ENCODE measurements at regions not wholly inside any gene's neighbourhood (a gene's known extent, or its start where the extent isn't known, plus 50 kb on each side); places are given as distances from the start of the nearest gene placed in this dataset.
"Not testable (repeated sequence)": the region's sequence is repeated elsewhere in the genome, so short reads cannot be mapped to it uniquely, and the experiment has no call there.

DNA sequence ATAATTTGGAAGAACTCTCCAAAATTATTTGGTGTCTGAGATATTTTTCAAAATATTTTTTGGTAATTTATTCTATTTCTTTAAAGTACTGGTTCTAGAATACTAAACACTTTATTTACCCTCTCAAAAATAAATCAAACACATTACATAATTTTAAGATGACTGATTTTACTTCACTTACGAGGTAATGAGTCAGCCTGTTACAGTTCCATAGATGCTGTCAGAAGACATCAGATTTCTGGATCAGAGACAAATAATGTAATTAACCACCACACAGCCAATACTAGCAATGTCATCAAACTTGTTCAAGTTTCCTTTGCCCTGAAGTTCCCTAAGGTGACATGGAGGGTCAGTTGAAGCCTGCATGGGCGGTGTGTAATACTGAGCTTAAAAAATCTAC is 106.1 kb upstream of the CDH9 start:
- in situ Hi-C loops (cut with HindIII; ENCODE audit: low pct_ligation_motif_present, low sequenced_read_pairs), result no loop called here
- Histone ChIP-seq H3K27me3 (replicated peaks) (no peaks in the 10 kb centered on the region), H3K27ac (no peak overlapping the region), H3K36me3 (replicated peaks) (no peaks in the 10 kb centered on the region), H3K4me3 (ENCODE audit: low read depth, low read length) (no peak overlapping the region)
- TF ChIP-seq, protein P1, sequence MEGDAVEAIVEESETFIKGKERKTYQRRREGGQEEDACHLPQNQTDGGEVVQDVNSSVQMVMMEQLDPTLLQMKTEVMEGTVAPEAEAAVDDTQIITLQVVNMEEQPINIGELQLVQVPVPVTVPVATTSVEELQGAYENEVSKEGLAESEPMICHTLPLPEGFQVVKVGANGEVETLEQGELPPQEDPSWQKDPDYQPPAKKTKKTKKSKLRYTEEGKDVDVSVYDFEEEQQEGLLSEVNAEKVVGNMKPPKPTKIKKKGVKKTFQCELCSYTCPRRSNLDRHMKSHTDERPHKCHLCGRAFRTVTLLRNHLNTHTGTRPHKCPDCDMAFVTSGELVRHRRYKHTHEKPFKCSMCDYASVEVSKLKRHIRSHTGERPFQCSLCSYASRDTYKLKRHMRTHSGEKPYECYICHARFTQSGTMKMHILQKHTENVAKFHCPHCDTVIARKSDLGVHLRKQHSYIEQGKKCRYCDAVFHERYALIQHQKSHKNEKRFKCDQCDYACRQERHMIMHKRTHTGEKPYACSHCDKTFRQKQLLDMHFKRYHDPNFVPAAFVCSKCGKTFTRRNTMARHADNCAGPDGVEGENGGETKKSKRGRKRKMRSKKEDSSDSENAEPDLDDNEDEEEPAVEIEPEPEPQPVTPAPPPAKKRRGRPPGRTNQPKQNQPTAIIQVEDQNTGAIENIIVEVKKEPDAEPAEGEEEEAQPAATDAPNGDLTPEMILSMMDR (IDR thresholded peaks at IDR 0.05; ENCODE audit: low read depth, low read length, missing control alignments), result no peak
- no peak for DNase-seq

DNA sequence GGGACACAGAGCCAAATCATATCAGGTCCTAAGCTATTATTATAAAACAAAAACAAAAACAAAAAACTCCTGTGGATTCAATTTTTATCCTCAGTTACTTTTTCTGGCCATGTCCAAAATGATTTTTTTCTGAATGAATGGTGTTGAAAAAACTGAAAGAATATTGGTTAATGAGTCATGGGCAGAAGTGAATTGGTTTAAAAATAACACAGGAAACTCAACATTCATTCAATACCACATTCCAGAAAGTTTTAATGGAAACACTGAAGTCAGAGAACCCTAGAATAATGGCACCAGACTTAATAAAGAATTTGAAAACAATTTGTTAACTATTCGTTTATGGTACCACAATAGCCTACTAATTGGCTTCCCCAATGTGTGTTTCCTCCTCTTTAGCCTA is 102.4 kb upstream of the CDH9 start:
- H3K36me3 ChIP-seq (replicated peaks), result no peaks in the 10 kb centered on the region
- DNase-seq, result no peak
- in situ Hi-C loops (cut with HindIII; ENCODE audit: low pct_ligation_motif_present, low sequenced_read_pairs), result no loop called here
- no peaks in the 10 kb centered on the region for H3K27me3 ChIP-seq (replicated peaks)
- no peak overlapping the region for H3K27ac ChIP-seq
- TF ChIP-seq, protein P1 (IDR thresholded peaks at IDR 0.05; ENCODE audit: low read depth, low read length, missing control alignments), result no peak
- no peak overlapping the region for H3K4me3 ChIP-seq (ENCODE audit: low read depth, low read length)

DNA sequence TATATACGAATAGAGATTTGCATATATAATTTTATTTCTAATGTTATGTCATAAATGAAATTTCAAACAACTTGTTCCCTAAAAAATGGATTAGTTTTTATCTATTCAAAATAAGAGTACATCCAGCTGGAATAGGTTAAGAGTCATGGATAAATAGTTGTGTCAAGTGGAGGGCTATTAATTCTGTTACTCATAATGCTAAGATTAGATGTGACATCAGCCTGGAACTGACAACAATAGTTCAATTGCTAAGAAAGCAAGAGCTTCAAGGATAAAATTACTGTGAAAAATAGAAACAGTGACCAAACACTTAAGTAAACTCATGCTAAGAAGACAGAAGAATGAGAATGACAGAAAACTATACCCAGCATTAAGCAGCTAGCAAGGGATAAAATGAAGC is 92.2 kb upstream of the CDH9 start:
- no peak overlapping the region for H3K27ac ChIP-seq
- no peak for DNase-seq
- no peaks in the 10 kb centered on the region for H3K36me3 ChIP-seq (replicated peaks)
- H3K27me3 ChIP-seq (replicated peaks), result no peaks in the 10 kb centered on the region
- no peak overlapping the region for H3K4me3 ChIP-seq (ENCODE audit: low read depth, low read length)
- in situ Hi-C loops (cut with HindIII; ENCODE audit: low pct_ligation_motif_present, low sequenced_read_pairs), result no loop called here
- TF ChIP-seq, protein P1 (IDR thresholded peaks at IDR 0.05; ENCODE audit: low read depth, low read length, missing control alignments), result no peak

DNA sequence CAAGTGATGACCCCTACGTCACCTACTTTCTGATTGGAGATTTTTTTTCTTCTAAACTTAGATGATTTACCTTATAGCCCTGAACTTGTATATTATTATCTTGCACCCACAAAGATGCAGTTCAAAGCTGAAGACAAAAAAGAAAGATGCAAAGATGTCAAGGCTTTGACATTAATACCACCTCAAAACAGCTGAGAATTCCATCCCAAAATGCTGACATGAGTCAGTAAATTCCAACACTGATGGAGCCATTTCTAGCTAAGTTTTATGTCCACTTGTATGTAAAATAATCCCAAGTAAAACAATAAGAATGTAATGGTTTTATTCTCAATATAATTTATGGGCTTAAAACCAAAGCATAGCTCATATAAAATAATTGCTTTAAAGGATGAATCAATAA is 91.5 kb upstream of the CDH9 start:
- TF ChIP-seq, protein P1 (IDR thresholded peaks at IDR 0.05; ENCODE audit: low read depth, low read length, missing control alignments), result no peak
- H3K27me3 ChIP-seq (replicated peaks), result no peaks in the 10 kb centered on the region
- no peak overlapping the region for H3K4me3 ChIP-seq (ENCODE audit: low read depth, low read length)
- H3K27ac ChIP-seq, result no peak overlapping the region
- no peak for DNase-seq
- no peaks in the 10 kb centered on the region for H3K36me3 ChIP-seq (replicated peaks)
- in situ Hi-C loops (cut with HindIII; ENCODE audit: low pct_ligation_motif_present, low sequenced_read_pairs), result no loop called here

DNA sequence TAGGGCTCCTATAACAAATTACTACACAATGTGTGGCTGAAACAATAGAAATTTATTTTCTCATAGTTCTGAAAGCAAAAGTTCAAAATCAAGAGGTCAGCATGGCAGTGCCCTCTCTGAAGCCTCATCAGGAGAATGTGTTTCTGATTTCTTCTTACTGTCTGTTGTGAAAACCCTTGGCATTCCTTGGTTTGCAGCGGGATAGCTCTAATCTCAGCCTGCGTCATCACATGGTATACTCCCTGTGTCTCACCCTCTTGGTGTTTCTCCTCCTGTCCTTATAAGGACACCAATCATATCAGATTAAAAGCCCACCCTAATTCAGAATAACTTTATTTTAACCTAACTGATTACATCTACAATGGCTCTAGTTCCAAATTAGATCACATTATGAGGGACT is 87.5 kb upstream of the CDH9 start:
- DNase-seq, result peak; percentile 75
- H3K4me3 ChIP-seq (ENCODE audit: low read depth, low read length), result no peak overlapping the region
- TF ChIP-seq, protein P1 (IDR thresholded peaks at IDR 0.05; ENCODE audit: low read depth, low read length, missing control alignments), result no peak
- in situ Hi-C loops (cut with HindIII; ENCODE audit: low pct_ligation_motif_present, low sequenced_read_pairs), result no loop called here
- no peaks in the 10 kb centered on the region for H3K36me3 ChIP-seq (replicated peaks)
- H3K27me3 ChIP-seq (replicated peaks), result no peaks in the 10 kb centered on the region
- H3K27ac ChIP-seq, result peak overlapping the region; percentile 49

DNA sequence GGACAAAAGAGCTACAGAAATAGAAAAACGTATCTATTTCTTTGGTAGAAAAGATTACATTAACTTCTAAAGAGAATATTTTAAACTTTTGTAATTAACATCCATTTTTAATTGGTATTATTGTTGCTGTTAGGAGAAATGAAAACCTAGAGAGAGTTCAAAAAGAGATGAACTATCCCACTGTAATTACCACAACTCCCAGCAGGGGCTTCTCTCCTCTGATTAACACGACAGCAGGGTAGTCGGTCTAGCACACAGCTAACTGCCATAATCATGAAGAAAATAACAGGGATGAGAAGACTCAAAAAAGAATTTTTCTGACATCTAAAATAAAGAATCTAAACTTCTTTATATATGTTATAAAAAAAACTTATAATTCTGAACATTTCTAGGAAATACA is 86.2 kb upstream of the CDH9 start:
- no peaks in the 10 kb centered on the region for H3K27me3 ChIP-seq (replicated peaks)
- TF ChIP-seq, protein P1 (IDR thresholded peaks at IDR 0.05; ENCODE audit: low read depth, low read length, missing control alignments), result peak; percentile 72
- H3K36me3 ChIP-seq (replicated peaks), result no peaks in the 10 kb centered on the region
- H3K4me3 ChIP-seq (ENCODE audit: low read depth, low read length), result no peak overlapping the region
- DNase-seq, result peak; percentile 54
- no peak overlapping the region for H3K27ac ChIP-seq
- in situ Hi-C loops (cut with HindIII; ENCODE audit: low pct_ligation_motif_present, low sequenced_read_pairs), result no loop called here

DNA sequence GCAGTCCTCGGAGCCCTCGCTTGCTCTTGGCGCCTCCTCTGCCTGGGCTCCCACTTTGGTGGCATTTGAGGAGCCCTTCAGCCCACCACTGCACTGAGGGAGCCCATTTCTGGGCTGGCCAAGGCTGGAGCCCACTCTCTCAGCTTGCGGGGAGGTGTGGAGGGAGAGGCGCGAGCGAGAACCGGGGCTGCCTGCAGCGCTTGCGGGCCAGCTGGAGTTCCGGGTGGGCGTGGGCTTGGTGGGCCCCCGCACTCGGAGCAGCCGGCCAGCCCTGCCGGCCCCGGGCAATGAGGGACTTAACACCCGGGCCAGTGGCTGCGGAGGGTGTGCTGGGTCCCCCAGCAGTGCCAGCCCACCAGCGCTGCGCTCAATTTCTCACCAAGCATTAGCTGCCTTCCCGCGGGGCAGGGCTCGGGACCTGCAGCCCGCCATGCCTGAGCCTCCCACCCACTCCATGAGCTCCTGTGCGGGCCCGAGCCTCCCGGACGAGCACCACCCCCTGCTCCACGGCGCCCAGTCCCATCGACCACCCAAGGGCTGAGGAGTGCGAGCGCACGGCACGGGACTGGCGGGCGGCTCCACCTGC is 81.4 kb upstream of the CDH9 start:
- in situ Hi-C loops (cut with HindIII; ENCODE audit: low pct_ligation_motif_present, low sequenced_read_pairs); H3K27ac ChIP-seq; DNase-seq; H3K27me3 ChIP-seq (replicated peaks); H3K4me3 ChIP-seq (ENCODE audit: low read depth, low read length); H3K36me3 ChIP-seq (replicated peaks): not testable (repeated sequence)

All from brain microvascular endothelial cell (primary cell).